Left ventricle myocardium superior (tissue), 1 donor: ENCODE measurements at regions not wholly inside any gene's neighbourhood (a gene's known extent, or its start where the extent isn't known, plus 50 kb on each side); places are given as distances from the start of the nearest gene placed in this dataset.
A peak's percentile ranks its signal among the peaks of the same experiment; 100 is the strongest.
"Not testable (repeated sequence)": the region's sequence is repeated elsewhere in the genome, so short reads cannot be mapped to it uniquely, and the experiment has no call there.

Experiments used
- ATAC-seq: fragments of 200-7000 bp; cut with Tn5 transposase; one replicate; pipeline ENCODE4 v1.9.1; 2020; ENCODE audit warnings: mild to moderate bottlenecking, moderate library complexity
- DNase-seq: peaks from one replicate; pipeline ENCODE4 v3.0.0-alpha.2; 2020
- intact Hi-C: fragments of 100-400 bp; cut with micrococcal nuclease; formaldehyde crosslinking; loops from one replicate; pipeline ENCODE4 v1.11.0; 2022
- donor health status: DM: no; HTN: yes; CAD: no; lungs with severe emphysema.

DNA sequence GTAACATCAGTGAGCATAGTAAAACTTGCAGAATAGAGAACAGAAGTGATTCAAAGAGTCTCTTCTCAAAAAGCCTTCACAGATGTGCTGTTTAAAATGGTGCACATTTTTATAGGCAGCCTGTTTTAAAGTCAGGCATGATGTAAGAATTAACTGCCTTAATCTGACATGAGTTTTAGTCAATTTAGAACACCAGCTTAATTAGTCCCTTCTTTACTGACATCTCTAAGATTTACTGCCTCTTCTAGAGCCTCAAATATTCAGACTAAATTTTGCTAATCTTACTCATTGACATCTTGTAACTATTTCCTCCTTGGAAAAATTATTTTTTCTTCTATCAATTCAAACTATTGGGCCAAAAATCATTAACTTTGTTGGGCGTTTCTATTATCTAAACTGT is 782.5 kb downstream of the C12orf50 start:
- DNase-seq (no peak), ATAC-seq (no peak)
- intact Hi-C loops = no loop called here

DNA sequence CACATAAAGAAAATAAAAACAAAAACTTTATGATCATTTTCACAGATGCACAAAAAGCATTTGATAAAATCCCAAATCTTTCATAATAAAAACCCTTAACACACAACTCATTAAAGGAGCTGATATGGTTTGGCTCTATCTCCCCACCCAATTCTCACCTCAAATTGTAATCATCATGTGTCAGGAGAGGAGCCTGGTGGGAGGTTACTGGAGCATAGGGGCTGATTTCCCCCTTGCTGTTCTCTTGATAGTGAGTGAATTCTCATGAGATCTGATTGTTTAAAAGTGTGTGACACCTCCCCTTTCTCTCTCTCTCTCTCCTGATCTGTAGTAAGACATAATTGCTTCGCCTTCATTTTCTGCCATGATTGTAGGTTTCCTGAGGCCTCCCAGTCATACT is 790.7 kb downstream of the C12orf50 start:
- no peak for DNase-seq
- intact Hi-C loops = no loop called here
- ATAC-seq = no peak

DNA sequence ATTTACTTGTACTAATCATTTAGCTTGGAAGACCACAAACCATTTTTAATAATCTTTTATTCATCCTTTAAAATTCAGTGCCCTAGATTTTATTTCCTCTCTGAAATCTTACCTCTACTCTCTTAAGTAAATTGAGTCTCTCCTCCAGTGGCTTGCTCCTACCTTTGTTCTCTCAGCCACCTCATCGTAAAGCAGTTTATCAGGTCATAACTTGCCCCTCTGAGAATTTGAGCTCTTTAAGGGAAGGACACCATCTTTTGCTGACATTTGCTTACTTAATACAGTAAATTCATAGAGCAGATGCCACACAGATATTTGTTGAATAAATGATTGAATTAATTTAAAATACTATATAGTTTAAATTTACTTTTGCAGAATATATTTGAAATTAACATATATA is 794.3 kb downstream of the C12orf50 start:
- DNase-seq = no peak
- intact Hi-C loops = no loop called here
- no peak for ATAC-seq

DNA sequence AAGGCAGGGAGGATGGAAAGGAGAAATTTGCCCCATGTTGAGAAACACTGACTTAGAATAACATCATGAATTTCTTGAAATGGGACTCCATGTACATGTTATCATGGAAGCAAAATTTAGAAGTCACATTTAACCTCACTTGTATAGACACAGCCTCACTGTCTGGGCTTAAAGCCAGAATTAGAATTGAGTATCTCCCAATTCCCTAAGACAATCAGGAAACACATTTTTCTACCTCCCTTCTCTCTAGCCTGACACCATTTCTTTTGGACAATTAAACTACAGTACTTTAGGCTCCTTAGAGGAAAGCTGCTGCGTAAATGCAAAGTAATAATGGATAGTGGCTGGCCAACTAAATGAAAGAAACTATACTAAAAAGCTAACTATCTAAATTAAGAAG is 795.5 kb downstream of the C12orf50 start:
- intact Hi-C loops = no loop called here
- DNase-seq (no peak), ATAC-seq (no peak)

DNA sequence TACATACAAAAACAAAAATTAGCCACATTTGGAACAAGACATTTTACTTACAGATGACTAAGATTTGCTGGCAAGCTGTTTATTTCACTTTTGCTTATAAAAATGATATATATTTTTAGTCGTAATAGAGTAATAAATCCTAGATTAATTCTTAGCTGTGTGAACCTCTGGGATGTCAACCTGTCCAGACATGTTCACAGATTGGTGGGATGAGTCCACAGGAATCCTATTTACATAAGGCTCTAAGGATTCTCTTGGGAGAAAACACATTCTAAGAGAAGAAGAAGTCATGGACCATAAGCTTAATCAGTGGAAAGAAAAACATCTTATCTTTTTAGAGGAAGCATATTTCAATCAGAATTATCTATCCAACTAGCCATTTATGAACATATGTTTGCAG is 797.4 kb downstream of the C12orf50 start:
- ATAC-seq (no peak), DNase-seq (no peak)
- intact Hi-C loops = no loop called here

DNA sequence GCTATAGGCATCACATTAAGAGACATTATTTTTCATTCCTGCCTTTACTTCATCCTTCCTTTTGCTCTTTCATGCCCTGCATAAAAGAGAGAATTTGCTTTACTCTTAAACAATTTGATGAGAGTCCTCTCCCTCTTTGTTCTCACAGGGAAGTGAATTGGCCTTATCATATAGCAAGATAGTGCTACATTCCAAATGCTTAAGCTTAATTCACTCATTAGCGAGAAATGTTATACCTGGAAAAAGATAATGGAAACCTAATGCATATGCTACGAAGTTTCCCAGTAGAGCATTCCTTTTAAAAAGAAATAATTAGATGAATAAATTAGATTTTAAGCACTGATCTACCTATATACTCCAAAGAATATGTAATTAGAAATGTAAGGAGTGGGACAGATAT is 798.8 kb downstream of the C12orf50 start:
- ATAC-seq (no peak), DNase-seq (no peak)
- intact Hi-C loops = no loop called here

DNA sequence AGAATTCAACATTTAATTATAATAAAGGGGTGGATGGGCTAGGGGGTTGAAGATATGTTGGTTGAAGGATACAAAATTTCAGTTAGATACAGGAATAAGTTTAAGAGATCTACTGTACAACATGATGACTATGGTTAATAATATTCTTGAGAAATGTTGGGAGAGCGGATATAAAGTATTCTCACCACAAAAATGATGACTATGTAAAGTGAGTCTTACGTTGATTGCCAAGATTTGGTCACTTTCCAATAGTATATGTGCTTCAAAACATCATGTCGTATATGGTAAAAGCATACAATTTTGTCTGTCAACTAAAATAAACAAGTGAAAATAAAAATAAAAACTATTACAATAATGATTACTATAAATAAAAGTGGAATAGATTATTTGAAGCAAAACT is 802.0 kb downstream of the C12orf50 start:
- DNase-seq (no peak), ATAC-seq (no peak)
- intact Hi-C loops = no loop called here

DNA sequence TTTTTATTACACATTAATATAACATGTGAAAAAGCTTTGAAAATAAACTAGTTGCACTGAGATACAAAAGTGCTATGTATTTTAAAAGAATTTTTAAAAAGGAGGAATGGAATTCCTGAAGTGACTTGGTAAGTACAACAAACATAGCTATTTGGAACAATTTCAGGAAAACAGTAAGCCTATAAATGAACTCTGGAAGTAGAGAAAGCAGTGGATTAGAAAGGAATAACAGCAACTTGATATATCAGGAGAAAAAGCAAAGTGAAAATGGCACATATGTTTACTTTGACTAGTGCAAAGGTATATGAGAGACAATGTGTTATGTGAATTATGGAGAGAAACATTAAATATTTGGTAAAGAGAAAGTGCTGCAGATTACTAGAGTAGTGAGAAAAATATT is 811.7 kb downstream of the C12orf50 start:
- ATAC-seq (no peak), DNase-seq (no peak)
- intact Hi-C loops = no loop called here

DNA sequence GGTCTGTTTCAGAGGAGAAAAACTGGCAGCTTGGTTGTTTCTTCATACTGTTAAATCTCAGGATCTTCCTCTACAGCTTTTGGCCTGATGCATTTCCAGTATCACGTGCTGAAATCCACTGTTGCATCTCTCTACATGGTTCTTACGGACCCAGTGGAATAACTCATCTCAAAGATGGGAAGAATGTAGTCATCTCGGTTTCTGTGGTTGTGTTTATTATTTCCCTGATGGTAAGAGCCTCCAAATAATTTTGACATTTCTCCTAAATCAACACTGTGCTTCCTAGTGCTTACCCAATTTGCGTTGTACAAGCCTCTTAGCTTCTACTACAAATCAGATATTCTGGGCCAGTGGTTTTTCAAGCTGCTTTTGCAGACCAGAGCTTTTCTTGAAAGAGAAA is 812.8 kb downstream of the C12orf50 start:
- intact Hi-C loops = no loop called here
- DNase-seq (no peak), ATAC-seq (peak; percentile 19)

DNA sequence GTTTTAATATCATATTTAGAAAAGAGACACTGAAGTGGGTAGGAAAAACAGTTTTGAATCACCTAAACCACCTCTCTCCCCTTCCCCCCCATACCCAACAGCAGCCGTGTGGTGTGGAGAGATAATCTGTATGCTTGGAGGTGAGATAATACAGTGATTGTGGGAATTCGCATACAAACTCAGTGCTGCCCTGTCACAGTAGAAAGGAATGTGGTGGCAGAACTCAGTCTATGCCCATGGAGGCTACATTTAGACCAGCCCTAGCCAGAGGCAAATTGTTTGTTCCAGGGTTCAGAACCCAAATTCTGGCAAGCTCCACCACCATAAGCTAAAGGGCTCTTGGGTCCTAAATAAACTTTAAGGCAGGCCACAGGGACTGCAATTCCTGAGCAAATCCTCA is 827.0 kb downstream of the C12orf50 start:
- ATAC-seq (peak; percentile 60), DNase-seq (no peak)
- intact Hi-C loops = no loop called here

DNA sequence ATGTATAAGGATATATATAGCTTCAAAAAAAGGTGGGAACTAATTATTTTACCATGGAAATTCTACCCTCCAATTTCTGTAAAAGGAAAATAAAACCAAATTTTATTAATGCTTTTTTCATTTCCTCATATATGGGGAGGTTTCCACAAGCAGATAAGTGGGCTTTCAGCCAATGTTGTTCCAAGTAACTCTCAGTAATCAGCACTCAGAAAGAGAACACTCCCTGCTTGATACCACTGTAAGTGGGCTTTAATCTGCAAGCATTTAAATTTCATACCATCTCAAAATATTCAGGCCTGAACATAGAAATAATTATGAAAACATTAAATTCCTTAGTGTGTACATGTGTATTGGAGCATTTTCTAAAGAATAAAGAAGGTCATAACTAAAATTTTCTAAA is 827.6 kb downstream of the C12orf50 start:
- intact Hi-C loops = no loop called here
- no peak for DNase-seq
- peak; percentile 83 for ATAC-seq

DNA sequence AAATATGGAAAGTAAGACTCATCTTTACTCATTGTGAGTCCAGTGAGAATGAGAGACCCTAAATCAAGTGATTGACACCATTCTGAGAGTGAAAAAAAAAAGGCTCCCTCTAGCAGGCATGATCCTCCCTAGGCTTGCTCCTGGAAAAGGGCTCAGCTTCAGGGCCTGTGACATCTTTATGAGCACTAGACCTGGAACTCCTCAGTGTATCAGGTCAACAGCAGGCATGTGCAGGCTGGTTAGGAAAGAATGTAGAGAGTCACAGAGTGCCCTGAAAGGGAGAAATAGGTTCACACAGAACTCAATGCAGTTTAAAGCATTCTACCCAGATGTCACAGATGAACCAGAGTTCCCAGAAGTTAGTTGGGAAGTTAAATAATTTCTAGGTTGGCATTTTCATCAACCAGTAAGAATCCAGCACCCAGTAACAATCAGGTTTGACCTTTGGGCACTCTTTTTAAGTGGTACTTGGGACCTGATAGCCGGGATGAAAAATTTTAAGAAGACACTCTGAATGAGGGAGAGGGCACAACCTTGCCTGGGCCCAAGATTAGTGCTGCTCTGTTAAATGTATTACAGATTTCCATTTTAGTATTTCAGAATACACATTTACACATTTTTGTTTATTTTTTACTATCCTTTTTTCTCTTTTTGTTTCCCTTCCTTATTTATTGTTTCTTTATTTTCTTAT is 828.8 kb downstream of the C12orf50 start:
- intact Hi-C loops = no loop called here
- peak; percentile 76 for ATAC-seq
- DNase-seq = no peak

DNA sequence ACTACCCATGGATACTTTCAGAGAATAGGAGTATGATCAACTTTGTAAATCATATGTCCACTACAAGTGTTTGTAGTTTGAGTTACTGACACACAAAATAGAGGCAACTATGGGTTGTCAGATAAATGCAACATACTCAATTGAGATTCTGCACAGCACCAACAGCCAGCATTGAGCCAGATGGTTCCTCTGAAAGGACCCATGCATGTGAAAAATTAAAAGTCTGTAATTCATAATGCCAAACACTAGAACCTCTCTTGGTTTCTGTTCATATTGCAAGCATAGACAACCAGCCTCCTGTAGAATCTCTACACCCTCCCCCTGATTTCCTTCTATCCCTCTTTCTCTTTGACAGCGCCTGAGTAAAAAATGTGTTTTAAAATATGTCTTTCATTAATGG is 831.0 kb downstream of the C12orf50 start:
- no peak for ATAC-seq
- DNase-seq = no peak
- intact Hi-C loops = no loop called here

DNA sequence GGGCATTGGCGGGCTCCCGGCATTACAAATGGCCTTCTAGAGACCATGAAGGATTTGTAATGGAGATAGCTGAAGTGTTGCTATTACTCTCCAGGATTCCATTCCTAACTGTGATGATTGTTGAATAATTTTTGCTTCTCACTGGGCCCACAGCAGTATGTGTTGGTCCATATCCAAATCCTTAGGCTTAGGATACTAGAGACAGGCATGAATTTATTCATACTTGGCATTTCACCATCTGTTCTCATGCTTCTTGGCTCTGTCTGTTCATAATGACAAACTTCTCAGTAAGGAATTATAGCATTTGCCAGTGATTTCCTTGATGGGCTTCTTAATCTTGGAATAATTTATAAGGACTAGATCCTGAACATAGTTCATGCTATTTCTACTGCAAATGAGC is 832.9 kb downstream of the C12orf50 start:
- intact Hi-C loops = no loop called here
- no peak for ATAC-seq
- no peak for DNase-seq

DNA sequence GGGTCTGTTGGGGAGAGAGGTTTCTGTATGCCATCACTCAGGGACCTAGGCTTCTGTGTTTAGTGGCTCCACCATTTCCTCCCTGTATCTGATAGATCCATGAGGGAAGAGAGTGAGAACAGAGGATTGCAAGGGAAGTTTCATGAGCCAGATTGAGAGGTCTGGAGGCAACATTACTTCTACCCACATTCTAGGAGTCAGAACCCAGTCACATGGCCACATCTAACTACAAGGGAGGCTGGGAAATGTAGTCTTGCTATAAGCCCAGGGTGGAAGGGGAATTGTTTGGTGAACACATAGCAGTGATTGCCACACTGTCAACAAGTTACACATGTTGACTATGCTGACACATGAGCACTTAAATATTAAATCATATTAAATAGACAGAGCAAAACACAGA is 834.8 kb downstream of the C12orf50 start:
- DNase-seq, ATAC-seq, intact Hi-C loops: not testable (repeated sequence)

DNA sequence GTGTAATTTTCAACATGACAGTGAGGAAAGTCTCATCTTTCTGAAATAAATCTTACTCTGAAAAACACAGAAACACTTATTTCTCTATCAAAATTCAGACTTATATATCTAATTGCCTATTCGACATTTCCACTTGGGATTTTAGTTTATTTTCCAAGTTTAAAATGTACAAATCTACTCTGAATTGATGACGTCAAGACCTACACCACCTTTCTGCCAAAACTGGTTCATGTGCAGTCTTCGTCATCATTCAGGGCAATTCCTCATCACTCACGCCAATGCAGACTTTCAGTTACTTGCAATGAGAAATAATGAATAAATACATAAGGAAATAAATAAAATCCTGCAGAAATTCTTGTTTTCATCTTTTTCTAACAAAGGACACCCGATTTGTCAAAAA is 843.8 kb downstream of the C12orf50 start:
- intact Hi-C loops = no loop called here
- ATAC-seq (no peak), DNase-seq (no peak)

DNA sequence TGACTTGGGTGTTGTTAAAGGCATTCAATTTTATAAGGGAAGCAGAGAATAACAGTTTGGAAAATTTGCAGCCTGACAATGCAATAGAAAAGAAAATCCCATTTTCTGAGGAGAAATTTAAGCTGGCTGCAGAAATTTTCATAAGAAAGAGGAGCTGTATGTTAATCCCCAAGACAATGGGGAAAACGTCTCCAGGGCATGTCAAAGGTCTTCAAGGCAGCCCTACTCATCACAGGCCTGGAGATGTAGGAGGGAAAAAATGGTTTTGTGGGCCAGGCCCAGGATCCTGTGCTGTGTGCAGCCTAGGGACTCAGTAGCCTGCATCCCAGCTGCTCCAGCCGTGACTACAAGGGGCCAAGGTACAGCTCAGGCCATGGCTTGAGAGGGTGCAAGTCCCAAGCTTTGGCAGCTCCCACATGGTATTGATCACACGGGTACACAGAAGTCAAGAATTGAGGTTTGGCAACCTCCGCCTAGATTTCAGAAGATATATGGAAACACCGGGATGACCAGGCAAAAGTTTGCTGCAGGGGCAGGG is 846.4 kb downstream of the C12orf50 start:
- intact Hi-C loops = no loop called here
- ATAC-seq = no peak
- no peak for DNase-seq

DNA sequence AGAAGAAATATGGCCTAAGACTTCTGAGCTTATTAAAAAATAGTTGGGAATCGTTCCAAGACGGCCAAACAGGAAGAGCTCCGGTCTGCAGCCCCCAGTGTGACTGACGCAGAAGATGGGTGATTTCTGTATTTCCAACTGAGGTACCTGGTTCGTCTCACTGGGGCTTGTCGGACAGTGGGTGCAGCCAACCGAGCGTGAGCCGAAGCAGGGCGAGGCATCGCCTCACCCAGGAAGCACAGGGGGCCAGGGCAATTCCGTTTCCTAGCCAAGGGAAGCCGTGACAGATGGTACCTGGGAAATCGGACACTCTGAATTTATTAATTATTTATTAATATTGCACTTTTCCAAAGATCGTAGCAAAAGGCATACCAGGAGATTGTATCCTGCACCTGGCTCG is 857.8 kb downstream of the C12orf50 start:
- intact Hi-C loops = no loop called here
- DNase-seq (no peak), ATAC-seq (no peak)

DNA sequence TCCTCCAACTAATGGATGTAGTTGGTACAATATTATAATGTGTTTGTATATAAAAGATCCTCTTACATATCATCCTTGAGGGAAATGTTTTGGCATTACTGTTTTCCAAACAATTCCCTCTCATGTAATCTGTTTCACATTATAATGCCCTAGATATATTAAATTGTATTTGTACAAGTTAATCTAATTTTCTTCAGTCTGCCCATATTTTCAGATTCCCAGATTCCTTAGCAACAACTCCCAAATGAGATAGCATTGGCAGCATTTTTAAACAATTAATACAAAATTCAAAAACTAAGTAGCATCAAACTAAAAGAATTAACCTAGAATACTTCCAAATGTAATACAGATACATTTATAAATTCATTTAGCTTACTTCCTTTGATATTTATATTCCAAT is 860.2 kb downstream of the C12orf50 start:
- DNase-seq (no peak), ATAC-seq (no peak)
- intact Hi-C loops = no loop called here

DNA sequence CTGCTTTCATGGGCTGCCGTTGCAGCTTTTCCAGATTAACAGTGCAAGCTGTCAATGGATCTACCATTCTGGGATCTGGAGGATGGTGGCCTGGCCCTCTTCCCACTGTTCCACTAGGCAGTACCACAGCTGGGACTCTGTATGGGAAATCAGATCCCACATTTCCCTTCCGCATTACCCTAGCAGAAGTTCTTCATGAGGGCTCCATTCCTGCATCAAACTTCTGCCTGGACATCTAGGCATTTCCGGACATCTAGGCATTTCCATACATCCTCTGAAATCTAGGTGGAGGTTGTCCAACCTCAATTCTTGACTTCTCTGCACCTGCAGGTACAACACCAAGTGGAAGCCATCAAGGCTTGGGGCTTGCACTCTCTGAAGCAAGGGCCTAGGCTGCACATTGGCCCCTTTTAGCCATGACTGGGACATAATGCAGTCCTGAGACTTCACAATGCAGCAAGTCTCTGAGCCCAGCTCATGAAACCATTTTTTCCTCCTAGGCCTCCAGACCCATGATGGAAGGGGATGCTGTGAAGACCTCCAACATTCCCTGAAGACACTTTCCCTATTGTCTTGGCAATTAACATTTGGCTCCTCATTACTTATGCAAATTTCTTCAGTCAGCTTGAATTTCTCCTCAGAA is 863.3 kb downstream of the C12orf50 start:
- ATAC-seq (no peak), DNase-seq (no peak)
- intact Hi-C loops = no loop called here

DNA sequence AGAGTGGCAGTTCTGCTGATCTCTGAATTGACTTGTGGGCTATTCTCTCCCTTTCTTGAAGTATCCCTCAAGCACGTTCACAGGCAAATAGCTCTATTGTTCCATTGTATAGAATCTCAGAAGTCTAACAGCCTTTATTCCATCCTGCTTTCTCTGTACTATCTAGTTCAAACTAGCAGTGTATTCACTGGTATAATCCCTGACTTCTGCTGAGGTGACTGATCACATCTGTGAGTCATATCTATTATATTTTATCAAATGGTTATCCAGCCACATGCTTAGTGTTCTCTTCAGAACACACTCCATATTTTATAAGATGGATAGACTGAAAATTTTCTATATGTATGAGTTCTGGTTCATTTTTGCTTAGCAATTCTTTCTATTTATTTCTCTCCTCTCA is 866.1 kb downstream of the C12orf50 start:
- DNase-seq (no peak), ATAC-seq (no peak)
- intact Hi-C loops = no loop called here
